ENCODE measurements at regions not wholly inside any gene's neighbourhood (a gene's known extent, or its start where the extent isn't known, plus 50 kb on each side); places are given as distances from the start of the nearest gene placed in this dataset.

DNA sequence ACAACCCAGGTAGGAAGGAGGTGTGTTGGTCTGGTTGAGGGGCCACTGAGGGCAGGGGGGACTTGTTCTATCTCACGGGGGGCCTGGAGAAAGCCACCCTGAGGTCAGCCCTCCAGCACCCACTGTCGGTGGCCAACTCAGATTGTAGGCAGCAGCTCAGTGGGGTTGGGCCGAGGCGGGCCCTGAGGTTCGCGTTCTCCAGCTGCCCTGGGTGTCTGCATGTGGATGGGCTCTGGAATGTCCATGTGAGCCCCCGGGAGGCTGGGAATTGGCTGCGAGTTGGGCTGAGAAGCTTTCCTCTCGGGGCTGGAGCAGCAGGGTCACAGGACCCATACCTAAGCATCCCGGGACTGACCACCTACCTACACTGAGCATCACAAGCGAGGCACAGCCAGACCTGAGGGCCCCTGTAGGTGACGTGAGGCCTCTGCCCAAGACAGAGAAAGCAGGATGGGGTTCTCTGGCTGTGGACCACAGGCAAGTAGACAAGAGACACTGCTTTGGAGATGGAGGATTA lies 70.3 kb upstream of the HAAO start:
- TF ChIP-seq, protein P1, sequence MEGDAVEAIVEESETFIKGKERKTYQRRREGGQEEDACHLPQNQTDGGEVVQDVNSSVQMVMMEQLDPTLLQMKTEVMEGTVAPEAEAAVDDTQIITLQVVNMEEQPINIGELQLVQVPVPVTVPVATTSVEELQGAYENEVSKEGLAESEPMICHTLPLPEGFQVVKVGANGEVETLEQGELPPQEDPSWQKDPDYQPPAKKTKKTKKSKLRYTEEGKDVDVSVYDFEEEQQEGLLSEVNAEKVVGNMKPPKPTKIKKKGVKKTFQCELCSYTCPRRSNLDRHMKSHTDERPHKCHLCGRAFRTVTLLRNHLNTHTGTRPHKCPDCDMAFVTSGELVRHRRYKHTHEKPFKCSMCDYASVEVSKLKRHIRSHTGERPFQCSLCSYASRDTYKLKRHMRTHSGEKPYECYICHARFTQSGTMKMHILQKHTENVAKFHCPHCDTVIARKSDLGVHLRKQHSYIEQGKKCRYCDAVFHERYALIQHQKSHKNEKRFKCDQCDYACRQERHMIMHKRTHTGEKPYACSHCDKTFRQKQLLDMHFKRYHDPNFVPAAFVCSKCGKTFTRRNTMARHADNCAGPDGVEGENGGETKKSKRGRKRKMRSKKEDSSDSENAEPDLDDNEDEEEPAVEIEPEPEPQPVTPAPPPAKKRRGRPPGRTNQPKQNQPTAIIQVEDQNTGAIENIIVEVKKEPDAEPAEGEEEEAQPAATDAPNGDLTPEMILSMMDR (IDR thresholded peaks at IDR 0.05; ENCODE audit: low read depth, low read length, missing input control) = no peak
- no peak for TF ChIP-seq JUND (IDR thresholded peaks at IDR 0.05)
- no peak for TF ChIP-seq FOXA1 (IDR thresholded peaks at IDR 0.05)
- TF ChIP-seq, protein P2, sequence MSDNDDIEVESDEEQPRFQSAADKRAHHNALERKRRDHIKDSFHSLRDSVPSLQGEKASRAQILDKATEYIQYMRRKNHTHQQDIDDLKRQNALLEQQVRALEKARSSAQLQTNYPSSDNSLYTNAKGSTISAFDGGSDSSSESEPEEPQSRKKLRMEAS (IDR thresholded peaks at IDR 0.05) = no peak
- TF ChIP-seq EGR1 (IDR thresholded peaks at IDR 0.05; ENCODE audit: low read depth in 2 of 2) = no peak
- TF ChIP-seq, protein P3, sequence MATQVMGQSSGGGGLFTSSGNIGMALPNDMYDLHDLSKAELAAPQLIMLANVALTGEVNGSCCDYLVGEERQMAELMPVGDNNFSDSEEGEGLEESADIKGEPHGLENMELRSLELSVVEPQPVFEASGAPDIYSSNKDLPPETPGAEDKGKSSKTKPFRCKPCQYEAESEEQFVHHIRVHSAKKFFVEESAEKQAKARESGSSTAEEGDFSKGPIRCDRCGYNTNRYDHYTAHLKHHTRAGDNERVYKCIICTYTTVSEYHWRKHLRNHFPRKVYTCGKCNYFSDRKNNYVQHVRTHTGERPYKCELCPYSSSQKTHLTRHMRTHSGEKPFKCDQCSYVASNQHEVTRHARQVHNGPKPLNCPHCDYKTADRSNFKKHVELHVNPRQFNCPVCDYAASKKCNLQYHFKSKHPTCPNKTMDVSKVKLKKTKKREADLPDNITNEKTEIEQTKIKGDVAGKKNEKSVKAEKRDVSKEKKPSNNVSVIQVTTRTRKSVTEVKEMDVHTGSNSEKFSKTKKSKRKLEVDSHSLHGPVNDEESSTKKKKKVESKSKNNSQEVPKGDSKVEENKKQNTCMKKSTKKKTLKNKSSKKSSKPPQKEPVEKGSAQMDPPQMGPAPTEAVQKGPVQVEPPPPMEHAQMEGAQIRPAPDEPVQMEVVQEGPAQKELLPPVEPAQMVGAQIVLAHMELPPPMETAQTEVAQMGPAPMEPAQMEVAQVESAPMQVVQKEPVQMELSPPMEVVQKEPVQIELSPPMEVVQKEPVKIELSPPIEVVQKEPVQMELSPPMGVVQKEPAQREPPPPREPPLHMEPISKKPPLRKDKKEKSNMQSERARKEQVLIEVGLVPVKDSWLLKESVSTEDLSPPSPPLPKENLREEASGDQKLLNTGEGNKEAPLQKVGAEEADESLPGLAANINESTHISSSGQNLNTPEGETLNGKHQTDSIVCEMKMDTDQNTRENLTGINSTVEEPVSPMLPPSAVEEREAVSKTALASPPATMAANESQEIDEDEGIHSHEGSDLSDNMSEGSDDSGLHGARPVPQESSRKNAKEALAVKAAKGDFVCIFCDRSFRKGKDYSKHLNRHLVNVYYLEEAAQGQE (IDR thresholded peaks at IDR 0.05) = no peak
- no peak for TF ChIP-seq RAD21 (IDR thresholded peaks at IDR 0.05)
- TF ChIP-seq, protein P4, sequence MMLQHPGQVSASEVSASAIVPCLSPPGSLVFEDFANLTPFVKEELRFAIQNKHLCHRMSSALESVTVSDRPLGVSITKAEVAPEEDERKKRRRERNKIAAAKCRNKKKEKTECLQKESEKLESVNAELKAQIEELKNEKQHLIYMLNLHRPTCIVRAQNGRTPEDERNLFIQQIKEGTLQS (IDR thresholded peaks at IDR 0.05) = no peak
- TF ChIP-seq HNF4G (IDR thresholded peaks at IDR 0.05) = no peak
- TF ChIP-seq, protein P5, sequence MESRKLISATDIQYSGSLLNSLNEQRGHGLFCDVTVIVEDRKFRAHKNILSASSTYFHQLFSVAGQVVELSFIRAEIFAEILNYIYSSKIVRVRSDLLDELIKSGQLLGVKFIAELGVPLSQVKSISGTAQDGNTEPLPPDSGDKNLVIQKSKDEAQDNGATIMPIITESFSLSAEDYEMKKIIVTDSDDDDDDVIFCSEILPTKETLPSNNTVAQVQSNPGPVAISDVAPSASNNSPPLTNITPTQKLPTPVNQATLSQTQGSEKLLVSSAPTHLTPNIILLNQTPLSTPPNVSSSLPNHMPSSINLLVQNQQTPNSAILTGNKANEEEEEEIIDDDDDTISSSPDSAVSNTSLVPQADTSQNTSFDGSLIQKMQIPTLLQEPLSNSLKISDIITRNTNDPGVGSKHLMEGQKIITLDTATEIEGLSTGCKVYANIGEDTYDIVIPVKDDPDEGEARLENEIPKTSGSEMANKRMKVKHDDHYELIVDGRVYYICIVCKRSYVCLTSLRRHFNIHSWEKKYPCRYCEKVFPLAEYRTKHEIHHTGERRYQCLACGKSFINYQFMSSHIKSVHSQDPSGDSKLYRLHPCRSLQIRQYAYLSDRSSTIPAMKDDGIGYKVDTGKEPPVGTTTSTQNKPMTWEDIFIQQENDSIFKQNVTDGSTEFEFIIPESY (IDR thresholded peaks at IDR 0.05) = no peak
- no peak for TF ChIP-seq GABPA (IDR thresholded peaks at IDR 0.05 in 1 of 2, conservative IDR thresholded peaks at IDR 0.05 in 1 of 2)
- no peak for TF ChIP-seq FOXA2 (IDR thresholded peaks at IDR 0.05)
- no peak for TF ChIP-seq SP1 (IDR thresholded peaks at IDR 0.05)

All from liver (tissue), 3 donors.